D721Med (cell line): ENCODE measurements at regions not wholly inside any gene's neighbourhood (a gene's known extent, or its start where the extent isn't known, plus 50 kb on each side); places are given as distances from the start of the nearest gene placed in this dataset.

Source experiments
- DNase-seq: peaks from one replicate; pipeline ENCODE4 v3.0.0; 2011; ENCODE audit warnings: low spot score; ENCODE audit not compliant: insufficient read length
- FAIRE-seq: peaks from 2 replicates; lab custom pipeline; 2011; peaks lifted over from hg19 to GRCh38; lab: Jason Lieb, UNC
- CTCF ChIP-seq: IDR thresholded peaks from 2 replicates; pipeline ENCODE4 v1.5.1; 2012; ENCODE audit warnings: mild to moderate bottlenecking, control low read depth; ENCODE audit not compliant: insufficient read depth; ENCODE audit errors: missing control alignments

- no peak for FAIRE-seq
- no peak for TF ChIP-seq CTCF
- DNase-seq = no peak
Observed at GRCh38 chr15:70306582-70306981, 208.9 kb upstream of the TLE3 start.

GRCh38 chr15:70306081-70306480, 208.4 kb upstream of the TLE3 start:
- FAIRE-seq (no peak), DNase-seq (no peak)
- TF ChIP-seq CTCF = no peak

- FAIRE-seq = no peak
- DNase-seq = no peak
- no peak for TF ChIP-seq CTCF
Observed at GRCh38 chr15:70303981-70304380, 206.3 kb upstream of the TLE3 start.

- TF ChIP-seq CTCF = no peak
- DNase-seq (no peak), FAIRE-seq (no peak)
Observed at GRCh38 chr15:70302360-70302759, 204.6 kb upstream of the TLE3 start.

GRCh38 chr15:70301396-70301795, 203.7 kb upstream of the TLE3 start:
- TF ChIP-seq CTCF = no peak
- DNase-seq (no peak), FAIRE-seq (no peak)

- no peak for DNase-seq
- no peak for FAIRE-seq
- no peak for TF ChIP-seq CTCF
Observed at GRCh38 chr15:70299931-70300869, 202.5 kb upstream of the TLE3 start.

GRCh38 chr15:70297465-70298058, 199.8 kb upstream of the TLE3 start:
- no peak for DNase-seq
- FAIRE-seq = no peak
- TF ChIP-seq CTCF = no peak
